SHP77 (cell line): ENCODE measurements at regions not wholly inside any gene's neighbourhood (a gene's known extent, or its start where the extent isn't known, plus 50 kb on each side); places are given as distances from the start of the nearest gene placed in this dataset.

Source experiments
- DNase-seq, 2 experiments: peaks; one replicate each; lab custom pipeline; 2025; lab: John Stamatoyannopoulos, UW

- no peak for DNase-seq
Measured at GRCh38 chr12:115758877-115759620, 518.4 kb downstream of the MED13L start.

- DNase-seq: no peak
Measured at GRCh38 chr12:115758183-115758582, 519.3 kb downstream of the MED13L start.

- no peak for DNase-seq
Measured at GRCh38 chr12:115756804-115757203, 520.7 kb downstream of the MED13L start.

GRCh38 chr12:115756271-115756670, 521.2 kb downstream of the MED13L start:
- DNase-seq: no peak

- no peak for DNase-seq
Measured at GRCh38 chr12:115755725-115756085, 521.8 kb downstream of the MED13L start.

GRCh38 chr12:115755061-115755724, 522.3 kb downstream of the MED13L start:
- DNase-seq: no peak

- DNase-seq: peak; percentile 64 to 71
Measured at GRCh38 chr12:115752913-115753726, 524.4 kb downstream of the MED13L start.

GRCh38 chr12:115752156-115752555, 525.3 kb downstream of the MED13L start:
- DNase-seq: no peak

GRCh38 chr12:115750340-115750739, 527.2 kb downstream of the MED13L start:
- DNase-seq: no peak

- DNase-seq: no peak
Measured at GRCh38 chr12:115749071-115749841, 528.2 kb downstream of the MED13L start.

GRCh38 chr12:115740586-115741155, 536.8 kb downstream of the MED13L start:
- no peak for DNase-seq

- DNase-seq: no peak
Measured at GRCh38 chr12:115737895-115738294, 539.6 kb downstream of the MED13L start.

GRCh38 chr12:115736360-115736759, 541.1 kb downstream of the MED13L start:
- no peak for DNase-seq

- DNase-seq: no peak
Measured at GRCh38 chr12:115730975-115731541, 546.4 kb downstream of the MED13L start.

GRCh38 chr12:115726691-115727090, 550.8 kb downstream of the MED13L start:
- DNase-seq: no peak

- no peak for DNase-seq
Measured at GRCh38 chr12:115722181-115722580, 555.3 kb downstream of the MED13L start.

- no peak for DNase-seq
Measured at GRCh38 chr12:115716551-115716950, 560.9 kb downstream of the MED13L start.

- DNase-seq: no peak
Measured at GRCh38 chr12:115712676-115713075, 564.8 kb downstream of the MED13L start.

- no peak for DNase-seq
Measured at GRCh38 chr12:115710104-115710564, 567.4 kb downstream of the MED13L start.

GRCh38 chr12:115709540-115710011, 567.9 kb downstream of the MED13L start:
- DNase-seq: no peak

- no peak for DNase-seq
Measured at GRCh38 chr12:115708801-115709200, 568.7 kb downstream of the MED13L start.
